ENCODE measurements at regions not wholly inside any gene's neighbourhood (a gene's known extent, or its start where the extent isn't known, plus 50 kb on each side); places are given as distances from the start of the nearest gene placed in this dataset.
"Not testable (repeated sequence)": the region's sequence is repeated elsewhere in the genome, so short reads cannot be mapped to it uniquely, and the experiment has no call there.

DNA sequence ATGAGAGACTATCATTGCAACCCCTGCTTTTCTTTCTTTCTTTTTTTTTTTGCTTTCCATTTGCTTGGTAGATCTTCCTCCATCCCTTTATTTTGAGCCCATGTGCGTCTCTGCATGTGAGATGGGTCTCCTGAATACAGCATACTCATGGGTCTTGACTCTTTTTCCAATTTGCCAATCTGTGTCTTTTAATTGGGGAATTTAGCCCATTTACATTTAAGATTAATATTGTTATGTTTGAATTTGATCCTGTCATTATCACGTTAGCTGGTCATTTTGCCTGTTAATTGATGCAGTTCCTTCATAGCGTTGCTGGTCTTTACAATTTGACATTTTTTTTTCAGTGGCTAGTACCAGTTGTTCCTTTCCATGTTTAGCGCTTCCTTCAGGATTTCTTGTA, 211.5 kb upstream of the SLC38A2 start:
- H3K27me3 Mint-ChIP-seq; H3K4me3 Mint-ChIP-seq; H3K27ac Mint-ChIP-seq; DNase-seq; CTCF ChIA-PET; ATAC-seq; intact Hi-C loops (cut with DNase I, micrococcal nuclease): not testable (repeated sequence)
- POLR2A ChIA-PET, result interaction anchor here (0.7 kb wide), 1 partner anchor 420 kb away, joined by 5 read pairs; no protein-coding TSS in a partner anchor
- Mint-ChIP-seq H3K4me1 (peaks cover 40% of the 10 kb centered on the region), H3K9me3 (ENCODE audit: low read depth) (peaks cover 29% of the 10 kb centered on the region), H3K36me3 (ENCODE audit: low read depth) (peaks cover 21% of the 10 kb centered on the region)

DNA sequence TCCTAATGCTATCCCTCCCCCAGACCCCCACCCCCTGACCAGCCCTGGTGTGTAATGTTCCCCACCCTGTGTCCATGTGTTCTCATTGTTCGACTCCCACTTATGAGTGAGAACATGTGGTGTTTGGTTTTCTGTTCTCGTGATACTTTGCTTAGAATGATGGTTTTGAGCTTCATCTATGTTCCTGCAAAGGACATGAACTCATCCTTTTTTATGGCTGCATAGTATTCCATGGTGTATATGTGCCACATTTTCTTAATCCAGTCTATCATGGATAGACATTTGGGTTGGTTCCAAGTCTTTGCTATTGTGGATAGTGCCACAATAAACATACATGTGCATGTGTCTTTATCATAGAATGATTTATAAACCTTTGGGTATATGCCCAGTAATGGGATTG, 209.4 kb upstream of the SLC38A2 start:
- CTCF ChIA-PET; H3K27ac Mint-ChIP-seq; intact Hi-C loops (cut with DNase I, micrococcal nuclease); H3K4me3 Mint-ChIP-seq; DNase-seq; H3K27me3 Mint-ChIP-seq; ATAC-seq; POLR2A ChIA-PET: not testable (repeated sequence)
- peaks cover 21% of the 10 kb centered on the region for H3K36me3 Mint-ChIP-seq (ENCODE audit: low read depth)
- H3K9me3 Mint-ChIP-seq (ENCODE audit: low read depth), result peaks cover 23% of the 10 kb centered on the region
- peaks cover 32% of the 10 kb centered on the region for H3K4me1 Mint-ChIP-seq

DNA sequence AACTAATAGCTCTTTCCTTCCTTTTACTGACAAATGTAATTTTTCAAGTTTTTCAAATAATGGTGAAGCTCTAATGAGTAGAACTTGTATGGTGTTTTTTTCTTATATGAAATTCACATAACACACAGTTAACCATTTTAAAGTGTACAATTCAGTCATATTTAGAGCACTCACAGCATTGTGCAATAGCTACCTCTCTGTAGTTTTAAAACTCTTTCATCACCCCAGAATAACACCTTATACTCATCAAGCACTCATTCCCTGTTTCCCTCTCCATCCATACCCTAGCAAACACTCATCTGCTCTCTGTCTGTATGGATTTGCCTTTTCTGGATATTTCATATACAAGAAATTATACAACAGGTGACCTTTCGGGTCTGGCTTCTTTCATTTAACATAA, 207.9 kb upstream of the SLC38A2 start:
- H3K4me3 Mint-ChIP-seq, result no peak overlapping the region
- CTCF ChIA-PET, result interaction anchor here (0.5 to 0.8 kb wide), 2 partner anchors 10 to 455 kb away, joined by 3 to 4 read pairs; no protein-coding TSS in a partner anchor

GRCh38 chr12:46579474-46579873, 206.9 kb upstream of the SLC38A2 start:
- no peak for ATAC-seq
- peaks cover 15% of the 10 kb centered on the region for H3K9me3 Mint-ChIP-seq (ENCODE audit: low read depth)
- H3K27me3 Mint-ChIP-seq, result no peaks in the 10 kb centered on the region
- H3K4me3 Mint-ChIP-seq, result no peak overlapping the region
- no peak for DNase-seq
- CTCF ChIA-PET, result interaction anchor here (0.7 to 0.8 kb wide), 2 partner anchors 94 to 100 kb away, joined by 3 read pairs; no protein-coding TSS in a partner anchor
- POLR2A ChIA-PET, result no interaction called here
- H3K4me1 Mint-ChIP-seq, result peaks cover 8% of the 10 kb centered on the region
- H3K36me3 Mint-ChIP-seq (ENCODE audit: low read depth), result peaks cover 14% of the 10 kb centered on the region
- intact Hi-C loops (cut with DNase I, micrococcal nuclease), result no loop called here
- no peak overlapping the region for H3K27ac Mint-ChIP-seq

More for the DNA sequence above, 207.9 kb upstream of the SLC38A2 start:
- intact Hi-C loops (cut with DNase I, micrococcal nuclease), result no loop called here
- DNase-seq (no peak), ATAC-seq (no peak)
- H3K36me3 Mint-ChIP-seq (ENCODE audit: low read depth), result peaks cover 21% of the 10 kb centered on the region
- H3K9me3 Mint-ChIP-seq (ENCODE audit: low read depth), result peaks cover 23% of the 10 kb centered on the region
- POLR2A ChIA-PET, result interaction anchor here (0.6 kb wide), 1 partner anchor 9 kb away, joined by 3 read pairs; no protein-coding TSS in a partner anchor
- no peaks in the 10 kb centered on the region for H3K27me3 Mint-ChIP-seq
- peaks cover 17% of the 10 kb centered on the region for H3K4me1 Mint-ChIP-seq
- H3K27ac Mint-ChIP-seq, result no peak overlapping the region

DNA sequence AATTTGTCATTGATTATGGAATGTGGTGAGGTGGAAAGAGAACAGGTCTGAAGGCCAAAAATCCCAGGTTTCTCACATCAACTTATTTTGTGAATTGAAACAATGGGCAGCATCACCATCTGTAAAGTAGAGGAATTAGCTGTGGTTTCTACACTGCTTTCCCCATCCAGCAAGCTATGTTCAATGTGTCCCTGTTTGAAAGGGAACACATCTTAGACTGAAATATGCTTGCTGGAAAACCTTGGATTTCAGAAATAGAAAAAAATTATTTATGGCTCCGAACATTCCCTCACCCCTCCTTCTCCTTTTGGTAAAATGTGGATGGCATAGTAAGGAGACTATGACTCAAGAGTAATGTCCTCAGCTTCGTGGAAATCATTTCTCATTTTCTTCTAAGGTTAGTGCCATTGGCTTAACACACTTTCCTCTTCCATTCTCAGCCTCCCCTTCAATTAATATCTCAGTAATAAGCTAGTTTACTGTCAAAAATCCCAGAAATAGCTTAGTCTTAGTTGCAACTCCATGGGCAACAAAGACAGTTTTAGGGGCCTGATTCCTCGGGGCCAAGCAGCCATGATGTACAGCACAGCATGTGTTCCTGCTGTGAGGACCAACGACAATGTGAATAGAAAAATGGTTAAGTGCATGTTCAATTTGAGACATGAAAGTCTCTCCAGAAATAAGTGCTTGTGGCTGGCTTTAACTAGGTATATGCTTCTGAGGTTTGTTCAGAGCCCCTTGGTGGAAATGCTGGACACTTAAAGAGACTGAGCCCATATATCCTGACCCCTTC, 205.8 kb upstream of the SLC38A2 start:
- H3K4me3 Mint-ChIP-seq, result no peak overlapping the region
- POLR2A ChIA-PET, result no interaction called here

GRCh38 chr12:46577063-46577776, 204.6 kb upstream of the SLC38A2 start:
- no peak for DNase-seq
- H3K4me3 Mint-ChIP-seq, result no peak overlapping the region
- ATAC-seq, result no peak
- POLR2A ChIA-PET, result no interaction called here
- CTCF ChIA-PET, result no interaction called here
- H3K4me1 Mint-ChIP-seq, result no peaks in the 10 kb centered on the region
- peaks cover 4% of the 10 kb centered on the region for H3K9me3 Mint-ChIP-seq (ENCODE audit: low read depth)
- intact Hi-C loops (cut with DNase I, micrococcal nuclease), result no loop called here
- H3K27ac Mint-ChIP-seq, result no peak overlapping the region
- H3K36me3 Mint-ChIP-seq (ENCODE audit: low read depth), result peaks cover 4% of the 10 kb centered on the region
- no peaks in the 10 kb centered on the region for H3K27me3 Mint-ChIP-seq

More for the DNA sequence above, 205.8 kb upstream of the SLC38A2 start:
- ATAC-seq (no peak), DNase-seq (no peak)
- intact Hi-C loops (cut with DNase I, micrococcal nuclease), result no loop called here
- Mint-ChIP-seq H3K9me3 (ENCODE audit: low read depth) (peaks cover 5% of the 10 kb centered on the region), H3K27me3 (no peaks in the 10 kb centered on the region), H3K27ac (no peak overlapping the region), H3K4me1 (peaks cover 3% of the 10 kb centered on the region), H3K36me3 (ENCODE audit: low read depth) (peaks cover 4% of the 10 kb centered on the region)
- CTCF ChIA-PET, result interaction anchor here (0.7 kb wide), 1 partner anchor 101 kb away, joined by 3 read pairs; no protein-coding TSS in a partner anchor

DNA sequence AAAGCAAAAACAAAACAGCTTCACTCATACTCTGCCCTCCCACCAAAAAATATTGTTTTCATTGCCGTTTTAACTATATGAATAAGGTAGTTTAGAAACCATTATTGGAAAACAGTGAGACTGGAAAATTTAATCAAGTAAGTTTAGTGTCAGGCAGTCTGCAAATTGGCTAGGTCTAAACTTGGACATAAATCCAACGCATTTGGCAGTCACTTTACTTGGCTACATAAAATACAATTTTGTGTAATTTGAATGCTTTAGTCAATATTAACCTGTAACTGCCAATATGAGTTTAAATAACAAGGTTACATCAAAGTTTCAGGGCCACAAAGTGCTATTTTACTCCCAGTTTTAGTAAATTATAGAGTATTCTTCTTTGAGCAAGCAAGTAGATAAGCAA, 202.3 kb upstream of the SLC38A2 start:
- H3K4me1 Mint-ChIP-seq, result no peaks in the 10 kb centered on the region
- no peak overlapping the region for H3K27ac Mint-ChIP-seq
- no peak overlapping the region for H3K4me3 Mint-ChIP-seq
- ChIA-PET POLR2A (no interaction called here), CTCF (no interaction called here)
- intact Hi-C loops (cut with DNase I, micrococcal nuclease), result no loop called here
- ATAC-seq (no peak), DNase-seq (no peak)
- no peaks in the 10 kb centered on the region for H3K27me3 Mint-ChIP-seq
- no peaks in the 10 kb centered on the region for H3K36me3 Mint-ChIP-seq (ENCODE audit: low read depth)
- no peaks in the 10 kb centered on the region for H3K9me3 Mint-ChIP-seq (ENCODE audit: low read depth)

DNA sequence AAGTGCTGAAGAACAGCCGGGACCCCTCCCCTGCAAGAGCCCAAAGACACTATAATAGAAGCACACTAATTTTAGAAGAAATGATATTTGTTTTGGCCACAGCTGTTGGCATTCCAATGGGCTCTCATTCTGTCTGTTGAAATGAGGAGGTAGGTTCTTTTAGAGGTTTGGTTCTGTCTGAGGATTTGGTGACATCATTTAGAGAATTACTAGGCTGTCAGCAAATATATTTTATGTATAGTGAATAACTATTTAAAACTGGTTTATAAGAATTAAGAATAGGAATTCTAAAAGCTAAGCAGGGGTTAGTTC, 200.7 kb upstream of the SLC38A2 start:
- Mint-ChIP-seq H3K36me3 (ENCODE audit: low read depth) (peaks cover 5% of the 10 kb centered on the region), H3K4me1 (no peaks in the 10 kb centered on the region), H3K27ac (no peak overlapping the region), H3K4me3 (no peak overlapping the region), H3K27me3 (no peaks in the 10 kb centered on the region), H3K9me3 (ENCODE audit: low read depth) (peaks cover 6% of the 10 kb centered on the region)
- DNase-seq (no peak), ATAC-seq (no peak)
- POLR2A ChIA-PET, result no interaction called here
- intact Hi-C loops (cut with DNase I, micrococcal nuclease), result no loop called here
- CTCF ChIA-PET, result no interaction called here

GRCh38 chr12:46572644-46573346, 200.2 kb upstream of the SLC38A2 start:
- Mint-ChIP-seq H3K27ac (no peak overlapping the region), H3K4me3 (no peak overlapping the region), H3K36me3 (ENCODE audit: low read depth) (peaks cover 8% of the 10 kb centered on the region), H3K4me1 (no peaks in the 10 kb centered on the region), H3K27me3 (no peaks in the 10 kb centered on the region), H3K9me3 (ENCODE audit: low read depth) (peaks cover 10% of the 10 kb centered on the region)
- DNase-seq, result no peak
- intact Hi-C loops (cut with DNase I, micrococcal nuclease), result no loop called here
- ATAC-seq, result no peak
- ChIA-PET POLR2A (no interaction called here), CTCF (no interaction called here)

DNA sequence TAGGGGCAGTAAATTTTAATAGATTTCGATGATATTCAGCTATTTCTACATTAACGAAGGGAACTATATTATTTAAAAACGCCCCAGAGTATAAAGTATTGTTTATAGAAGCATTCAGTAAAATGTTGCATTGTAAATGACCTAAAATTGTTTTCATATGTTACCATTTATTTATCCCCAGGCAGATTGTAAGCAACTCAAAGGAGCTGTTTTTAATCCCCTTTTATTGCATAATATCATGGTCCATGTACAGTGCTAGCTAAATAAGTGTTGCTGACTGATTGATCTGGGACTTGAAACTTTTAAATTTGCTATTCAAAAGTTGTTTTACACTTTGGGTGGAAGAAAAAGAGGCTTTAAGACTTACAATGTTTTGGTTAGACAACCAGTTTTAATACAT, 199.0 kb upstream of the SLC38A2 start:
- ChIA-PET POLR2A (no interaction called here), CTCF (no interaction called here)
- Mint-ChIP-seq H3K27me3 (no peaks in the 10 kb centered on the region), H3K4me1 (no peaks in the 10 kb centered on the region), H3K4me3 (no peak overlapping the region), H3K36me3 (ENCODE audit: low read depth) (peaks cover 11% of the 10 kb centered on the region), H3K9me3 (ENCODE audit: low read depth) (peaks cover 18% of the 10 kb centered on the region), H3K27ac (no peak overlapping the region)
- intact Hi-C loops (cut with DNase I, micrococcal nuclease), result no loop called here
- DNase-seq (no peak), ATAC-seq (no peak)

DNA sequence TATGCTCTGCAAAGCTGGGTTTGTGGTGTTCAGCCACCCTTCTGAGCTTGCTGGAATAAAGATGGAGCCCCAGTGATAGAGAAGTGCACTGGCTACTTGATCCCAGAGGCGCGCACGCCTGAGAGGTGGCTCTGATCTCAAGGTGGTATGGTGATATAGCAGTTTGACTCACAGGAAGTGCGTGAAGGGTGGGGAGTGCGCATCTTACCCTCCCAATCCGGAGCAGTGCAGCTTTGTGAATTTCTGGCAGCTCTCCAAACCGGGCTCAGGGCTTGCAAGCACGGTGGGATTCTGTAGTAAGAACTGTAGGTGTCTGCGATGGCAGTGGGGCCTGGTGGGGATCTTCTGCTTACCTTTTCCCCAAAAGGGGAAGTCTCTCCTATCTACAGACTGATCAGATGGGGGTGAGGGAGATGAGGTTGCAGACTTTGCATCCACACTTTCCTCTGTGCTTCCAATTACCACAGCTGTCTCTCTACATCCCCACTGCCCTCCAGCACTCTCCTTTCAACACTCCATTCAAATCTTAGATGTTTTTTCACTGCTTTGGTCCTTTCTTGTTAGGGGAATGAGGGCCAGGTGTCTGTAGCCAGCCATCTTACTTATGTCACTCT, 197.4 kb upstream of the SLC38A2 start:
- intact Hi-C loops (cut with DNase I, micrococcal nuclease), result no loop called here
- ChIA-PET CTCF (interaction anchor here (0.7 kb wide), 1 partner anchor 10 kb away, joined by 4 read pairs; no protein-coding TSS in a partner anchor), POLR2A (no interaction called here)
- Mint-ChIP-seq H3K27me3 (no peaks in the 10 kb centered on the region), H3K9me3 (ENCODE audit: low read depth) (peaks cover 26% of the 10 kb centered on the region), H3K36me3 (ENCODE audit: low read depth) (peaks cover 19% of the 10 kb centered on the region), H3K27ac (no peak overlapping the region), H3K4me1 (no peaks in the 10 kb centered on the region), H3K4me3 (no peak overlapping the region)
- DNase-seq (no peak), ATAC-seq (no peak)

All from activated CD4-positive, alpha-beta T cell treated with anti-CD3 and anti-CD28 coated beads for 36 hours (primary cell).